Sigmoid colon (tissue), 3 donors: ENCODE measurements at regions not wholly inside any gene's neighbourhood (a gene's known extent, or its start where the extent isn't known, plus 50 kb on each side); places are given as distances from the start of the nearest gene placed in this dataset.

Source experiments
- POLR2A ChIP-seq, 2 donors: fragments of 450-650 bp; IDR thresholded peaks; one replicate each; pipeline ENCODE4 v1.6.1; 2016; ENCODE audit warnings: antibody characterized with exemption in 2 of 2, mild to moderate bottlenecking in 2 of 2, moderate library complexity in 2 of 2
- TF ChIP-seq, protein P1 (sequence below), 4 experiments: fragments of 450-650 bp in 3 of 4; fragments of 200-600 bp in 1 of 4; IDR thresholded peaks; one replicate each; pipeline ENCODE4 v1.5.1; 2016 to 2019; ENCODE audit warnings: antibody characterized with exemption in 4 of 4, mild to moderate bottlenecking in 3 of 4, moderate library complexity in 2 of 4

DNA sequence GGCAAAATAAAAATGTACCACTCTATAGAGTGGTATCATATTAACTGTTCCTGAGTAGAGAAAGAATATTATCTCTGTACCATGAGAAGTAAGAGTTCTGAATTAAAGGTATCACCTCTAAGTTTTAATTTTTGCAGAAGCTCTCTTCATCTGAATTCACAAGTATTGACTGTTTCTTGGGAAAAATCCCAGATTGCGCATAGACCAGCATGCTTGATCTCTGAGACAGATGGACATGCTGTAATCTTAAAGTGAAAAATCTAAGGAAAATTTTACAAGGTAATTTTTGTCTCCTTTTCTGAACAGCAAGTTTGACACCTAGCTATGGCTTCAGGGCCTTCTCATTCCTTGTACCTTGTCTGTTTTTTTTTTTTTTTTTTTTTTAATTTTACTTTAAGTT is 1050.7 kb upstream of the RBFOX1 start:
- TF ChIP-seq, protein P1, sequence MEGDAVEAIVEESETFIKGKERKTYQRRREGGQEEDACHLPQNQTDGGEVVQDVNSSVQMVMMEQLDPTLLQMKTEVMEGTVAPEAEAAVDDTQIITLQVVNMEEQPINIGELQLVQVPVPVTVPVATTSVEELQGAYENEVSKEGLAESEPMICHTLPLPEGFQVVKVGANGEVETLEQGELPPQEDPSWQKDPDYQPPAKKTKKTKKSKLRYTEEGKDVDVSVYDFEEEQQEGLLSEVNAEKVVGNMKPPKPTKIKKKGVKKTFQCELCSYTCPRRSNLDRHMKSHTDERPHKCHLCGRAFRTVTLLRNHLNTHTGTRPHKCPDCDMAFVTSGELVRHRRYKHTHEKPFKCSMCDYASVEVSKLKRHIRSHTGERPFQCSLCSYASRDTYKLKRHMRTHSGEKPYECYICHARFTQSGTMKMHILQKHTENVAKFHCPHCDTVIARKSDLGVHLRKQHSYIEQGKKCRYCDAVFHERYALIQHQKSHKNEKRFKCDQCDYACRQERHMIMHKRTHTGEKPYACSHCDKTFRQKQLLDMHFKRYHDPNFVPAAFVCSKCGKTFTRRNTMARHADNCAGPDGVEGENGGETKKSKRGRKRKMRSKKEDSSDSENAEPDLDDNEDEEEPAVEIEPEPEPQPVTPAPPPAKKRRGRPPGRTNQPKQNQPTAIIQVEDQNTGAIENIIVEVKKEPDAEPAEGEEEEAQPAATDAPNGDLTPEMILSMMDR (IDR thresholded peaks at IDR 0.05), result no peak
- TF ChIP-seq POLR2A (IDR thresholded peaks at IDR 0.05), result no peak
